Stimulated activated CD8-positive, alpha-beta memory T cell treated with anti-CD3 and anti-CD28 coated beads, Interleukin-15, amount 100 ng/mL, for 1 hour (primary cell): ENCODE measurements at regions not wholly inside any gene's neighbourhood (a gene's known extent, or its start where the extent isn't known, plus 50 kb on each side); places are given as distances from the start of the nearest gene placed in this dataset.
"Not testable (repeated sequence)": the region's sequence is repeated elsewhere in the genome, so short reads cannot be mapped to it uniquely, and the experiment has no call there.

Experiments
- DNase-seq: peaks from one replicate; pipeline ENCODE4 v3.0.0-alpha.2; 2020; ENCODE audit warnings: low read depth

- DNase-seq = no peak
These were observed 96.7 kb upstream of the GADD45A start for GRCh38 chr1:67588178-67588855.

GRCh38 chr1:67589519-67590233 is 95.3 kb upstream of the GADD45A start:
- DNase-seq = no peak

GRCh38 chr1:67590329-67590728 is 94.7 kb upstream of the GADD45A start:
- DNase-seq = no peak

- no peak for DNase-seq
These were observed 90.2 kb upstream of the GADD45A start for GRCh38 chr1:67594764-67595163.

- DNase-seq = no peak
These were observed 88.3 kb upstream of the GADD45A start for GRCh38 chr1:67596674-67597073.

- DNase-seq = no peak
These were observed 87.7 kb upstream of the GADD45A start for GRCh38 chr1:67597336-67597735.

GRCh38 chr1:67599085-67599484 is 85.9 kb upstream of the GADD45A start:
- no peak for DNase-seq

GRCh38 chr1:67601539-67601938 is 83.5 kb upstream of the GADD45A start:
- DNase-seq = no peak

GRCh38 chr1:67601955-67602354 is 83.0 kb upstream of the GADD45A start:
- no peak for DNase-seq

GRCh38 chr1:67604778-67605177 is 80.2 kb upstream of the GADD45A start:
- no peak for DNase-seq

- no peak for DNase-seq
These were observed 79.7 kb upstream of the GADD45A start for GRCh38 chr1:67605209-67605780.

GRCh38 chr1:67607286-67607685 is 77.7 kb upstream of the GADD45A start:
- DNase-seq = no peak

GRCh38 chr1:67607699-67608098 is 77.3 kb upstream of the GADD45A start:
- DNase-seq = no peak

GRCh38 chr1:67608661-67609576 is 76.1 kb upstream of the GADD45A start:
- DNase-seq = no peak

- DNase-seq = no peak
These were observed 75.2 kb upstream of the GADD45A start for GRCh38 chr1:67609577-67610341.

- no peak for DNase-seq
These were observed 74.6 kb upstream of the GADD45A start for GRCh38 chr1:67610450-67610849.

- no peak for DNase-seq
These were observed 73.2 kb upstream of the GADD45A start for GRCh38 chr1:67611846-67612245.

- no peak for DNase-seq
These were observed 72.2 kb upstream of the GADD45A start for GRCh38 chr1:67612788-67613241.

GRCh38 chr1:67613479-67613878 is 71.5 kb upstream of the GADD45A start:
- not testable (repeated sequence) for DNase-seq

- no peak for DNase-seq
These were observed 70.5 kb upstream of the GADD45A start for GRCh38 chr1:67614511-67614934.

GRCh38 chr1:67615886-67616285 is 69.1 kb upstream of the GADD45A start:
- DNase-seq = no peak
